HT-29 (cell line): ENCODE measurements at regions not wholly inside any gene's neighbourhood (a gene's known extent, or its start where the extent isn't known, plus 50 kb on each side); places are given as distances from the start of the nearest gene placed in this dataset.
A peak's percentile ranks its signal among the peaks of the same experiment; 100 is the strongest.

Experiments used
- DNase-seq: peaks from one replicate; pipeline ENCODE4 v3.0.0-alpha.2; 2015; ENCODE audit warnings: low spot score

GRCh38 chr15:69979262-69979661, 118.5 kb downstream of the TLE3 start:
- peak; percentile 59 for DNase-seq

GRCh38 chr15:69979783-69980182, 117.9 kb downstream of the TLE3 start:
- DNase-seq, result no peak

- no peak for DNase-seq
Measured at GRCh38 chr15:69980341-69981059, 117.2 kb downstream of the TLE3 start.

GRCh38 chr15:69982037-69982436, 115.7 kb downstream of the TLE3 start:
- DNase-seq, result no peak

- no peak for DNase-seq
Measured at GRCh38 chr15:69983696-69984265, 113.9 kb downstream of the TLE3 start.

- DNase-seq, result peak; percentile 57
Measured at GRCh38 chr15:69987492-69988489, 109.9 kb downstream of the TLE3 start.

- DNase-seq, result no peak
Measured at GRCh38 chr15:69988541-69989225, 109.0 kb downstream of the TLE3 start.

- no peak for DNase-seq
Measured at GRCh38 chr15:69990566-69991421, 106.9 kb downstream of the TLE3 start.

- DNase-seq, result no peak
Measured at GRCh38 chr15:69991551-69991980, 106.2 kb downstream of the TLE3 start.

GRCh38 chr15:69992348-69992747, 105.4 kb downstream of the TLE3 start:
- DNase-seq, result no peak

GRCh38 chr15:69994429-69995205, 103.1 kb downstream of the TLE3 start:
- no peak for DNase-seq

GRCh38 chr15:69996321-69997160, 101.2 kb downstream of the TLE3 start:
- no peak for DNase-seq

- DNase-seq, result peak; percentile 47
Measured at GRCh38 chr15:69997161-69997485, 100.6 kb downstream of the TLE3 start.
